NOMO-1 treated with dmso at 0.1 percent for 144 hours (cell line): ENCODE measurements at regions not wholly inside any gene's neighbourhood (a gene's known extent, or its start where the extent isn't known, plus 50 kb on each side); places are given as distances from the start of the nearest gene placed in this dataset.

Source experiments
- DNase-seq: peaks from one replicate; lab custom pipeline; 2025; ENCODE audit not compliant: unreplicated experiment; lab: John Stamatoyannopoulos, UW

- DNase-seq, result no peak
Measured at GRCh38 chr1:55990007-55990406, 589.4 kb downstream of the PLPP3 start.

- DNase-seq, result no peak
Measured at GRCh38 chr1:55988963-55989452, 590.4 kb downstream of the PLPP3 start.

- DNase-seq, result no peak
Measured at GRCh38 chr1:55987491-55988249, 591.7 kb downstream of the PLPP3 start.

DNA sequence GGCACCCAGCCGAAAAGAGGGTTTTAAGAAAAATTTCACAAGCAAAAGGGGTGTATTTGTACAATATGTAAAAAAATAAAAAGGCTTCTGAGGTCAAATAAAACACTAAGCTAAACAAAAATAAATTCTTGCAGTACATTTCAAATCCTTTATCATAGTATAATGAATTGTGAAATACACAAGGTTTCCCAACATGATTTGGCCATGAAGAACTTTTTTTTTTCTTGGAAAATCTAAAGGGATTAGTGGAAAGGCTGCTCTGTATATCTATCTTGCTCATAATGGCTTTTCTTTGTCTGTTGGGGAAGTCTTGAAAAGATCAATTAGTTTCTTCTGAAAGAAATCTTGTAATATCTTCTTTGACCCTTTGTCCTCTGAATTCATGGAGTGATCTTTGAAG lies 593.4 kb downstream of the PLPP3 start:
- no peak for DNase-seq

DNA sequence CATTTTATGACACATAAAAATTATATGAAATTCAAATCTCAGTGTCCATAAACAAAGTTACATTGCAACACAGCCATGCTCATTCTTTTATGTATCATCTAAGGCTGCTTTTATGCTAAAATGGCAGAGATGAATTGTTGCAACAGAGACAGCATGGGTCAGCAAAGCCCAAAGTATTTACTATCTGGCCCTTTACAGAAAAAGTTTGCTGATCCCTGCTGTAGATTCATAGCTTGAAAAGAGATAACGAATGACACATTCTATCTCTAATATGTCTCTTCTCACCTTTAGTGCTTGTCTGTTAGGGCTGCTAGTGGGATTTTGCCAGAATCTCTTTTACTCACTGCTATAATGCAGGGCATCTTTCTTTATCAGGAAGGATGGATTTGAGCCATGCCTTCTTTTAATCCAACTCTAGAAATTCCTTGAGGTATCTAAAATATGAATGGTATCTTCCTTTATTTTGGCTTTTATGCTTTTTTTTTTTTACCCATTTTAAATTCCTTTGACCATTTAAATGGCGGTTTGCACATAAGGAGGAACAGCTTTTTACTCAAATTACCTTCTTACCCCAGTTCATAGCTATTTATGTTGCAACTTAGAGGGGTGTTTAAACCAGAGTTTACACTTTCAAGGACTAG lies 598.2 kb downstream of the PLPP3 start:
- no peak for DNase-seq

- no peak for DNase-seq
Measured at GRCh38 chr1:55980582-55980981, 598.8 kb downstream of the PLPP3 start.

DNA sequence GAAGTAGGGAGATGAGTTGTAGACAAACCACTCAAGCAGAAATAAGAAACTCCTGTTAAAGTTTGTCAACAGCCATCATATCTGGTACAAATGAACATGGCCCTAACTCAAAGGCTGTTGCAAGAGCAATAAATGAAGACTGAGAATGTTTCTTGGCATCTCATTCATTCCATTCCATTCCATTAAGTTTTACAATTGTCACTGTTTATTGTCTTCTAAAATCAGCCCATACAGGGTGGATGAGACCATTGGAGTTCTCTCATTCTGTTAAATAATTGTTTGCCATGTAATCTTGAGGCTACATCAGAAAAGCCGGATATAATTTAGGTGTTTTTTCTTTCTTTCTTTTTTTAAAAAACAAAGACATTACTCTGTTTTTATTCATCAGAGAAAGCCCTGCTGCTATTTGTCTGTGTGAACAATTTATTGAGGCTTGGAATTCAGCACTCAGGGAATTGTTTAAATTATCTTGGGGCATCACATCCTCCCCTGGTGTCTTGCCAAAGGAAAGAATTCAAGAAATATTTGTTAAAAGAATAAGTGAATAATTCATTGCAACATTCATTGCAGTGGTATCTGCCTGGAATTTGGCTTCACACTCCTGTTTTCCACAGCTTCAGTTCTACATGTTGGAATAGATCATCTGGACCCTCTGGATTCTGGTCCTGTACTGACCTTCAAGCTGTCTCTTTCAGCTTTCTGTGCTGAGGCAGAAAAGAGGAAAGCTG lies 604.5 kb downstream of the PLPP3 start:
- no peak for DNase-seq

GRCh38 chr1:55970526-55971110 lies 608.7 kb downstream of the PLPP3 start:
- DNase-seq, result no peak

DNA sequence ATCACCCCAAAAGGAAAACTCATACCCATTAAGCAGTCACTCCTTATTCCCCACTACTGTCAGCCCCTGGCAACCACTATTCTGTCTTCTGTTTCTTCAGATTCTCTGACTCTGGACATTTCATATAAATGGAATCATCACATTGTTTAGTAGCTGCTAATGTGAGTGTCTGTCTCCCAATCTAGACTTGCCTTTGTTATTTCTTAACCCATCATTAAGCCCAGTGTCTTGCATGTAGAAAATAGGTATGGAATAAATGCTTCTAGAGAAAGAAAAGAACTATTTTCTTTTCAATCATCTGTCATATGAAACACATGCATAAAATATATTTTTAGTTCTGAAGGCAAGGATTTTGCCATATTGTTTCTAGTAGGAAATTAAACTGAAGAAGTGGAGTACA lies 610.0 kb downstream of the PLPP3 start:
- no peak for DNase-seq

- DNase-seq, result no peak
Measured at GRCh38 chr1:55968661-55969060, 610.7 kb downstream of the PLPP3 start.

GRCh38 chr1:55965981-55966461 lies 613.3 kb downstream of the PLPP3 start:
- no peak for DNase-seq

- no peak for DNase-seq
Measured at GRCh38 chr1:55962472-55962871, 616.9 kb downstream of the PLPP3 start.

- DNase-seq, result no peak
Measured at GRCh38 chr1:55959136-55959548, 620.2 kb downstream of the PLPP3 start.

- no peak for DNase-seq
Measured at GRCh38 chr1:55958498-55958897, 620.9 kb downstream of the PLPP3 start.

DNA sequence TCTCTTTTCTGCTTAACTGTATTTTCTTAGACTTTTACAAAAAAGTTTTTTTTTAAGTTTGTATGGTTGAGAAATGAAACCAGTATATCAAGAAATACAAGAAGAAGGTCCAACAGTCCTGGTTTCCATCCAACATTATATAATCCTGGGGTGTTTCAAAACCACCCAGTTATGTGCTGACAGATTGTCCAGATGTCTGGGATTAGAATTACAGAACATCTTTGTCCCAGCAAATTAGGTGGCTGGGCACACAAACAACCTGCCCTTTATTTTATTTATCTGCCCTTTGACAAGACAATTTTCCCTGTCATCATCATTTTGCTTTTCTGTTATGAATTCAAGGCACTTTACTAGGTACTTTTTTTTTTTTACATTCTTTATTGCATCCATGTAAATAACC lies 622.1 kb downstream of the PLPP3 start:
- no peak for DNase-seq

DNA sequence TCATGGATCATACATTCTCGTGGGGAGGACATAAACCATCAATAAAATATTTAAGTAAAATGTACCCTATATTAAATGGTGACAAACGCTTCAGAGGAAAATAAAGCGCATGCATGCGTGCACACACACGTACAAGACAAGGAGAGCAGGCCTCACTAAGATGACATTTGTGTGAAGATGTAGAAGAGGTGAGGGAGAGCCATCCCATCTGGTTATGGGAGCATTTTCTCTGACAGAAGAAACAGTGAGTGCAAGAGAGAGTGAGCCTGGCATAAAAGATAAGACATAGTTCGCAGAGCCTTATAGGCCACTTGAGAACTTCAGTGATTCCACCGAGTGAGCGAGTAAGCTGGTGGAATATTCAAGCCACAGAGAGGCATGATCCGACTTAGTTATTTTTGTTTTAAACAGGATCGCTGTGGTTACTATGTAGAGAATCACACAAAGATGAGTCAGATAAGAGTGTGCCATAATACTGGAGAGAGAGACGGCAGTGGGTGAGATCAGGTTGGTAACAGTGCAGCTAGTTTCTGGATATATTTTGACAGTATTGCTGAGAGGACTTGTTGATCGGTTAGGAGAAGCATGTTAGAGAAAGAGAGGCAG lies 624.2 kb downstream of the PLPP3 start:
- DNase-seq, result no peak

DNA sequence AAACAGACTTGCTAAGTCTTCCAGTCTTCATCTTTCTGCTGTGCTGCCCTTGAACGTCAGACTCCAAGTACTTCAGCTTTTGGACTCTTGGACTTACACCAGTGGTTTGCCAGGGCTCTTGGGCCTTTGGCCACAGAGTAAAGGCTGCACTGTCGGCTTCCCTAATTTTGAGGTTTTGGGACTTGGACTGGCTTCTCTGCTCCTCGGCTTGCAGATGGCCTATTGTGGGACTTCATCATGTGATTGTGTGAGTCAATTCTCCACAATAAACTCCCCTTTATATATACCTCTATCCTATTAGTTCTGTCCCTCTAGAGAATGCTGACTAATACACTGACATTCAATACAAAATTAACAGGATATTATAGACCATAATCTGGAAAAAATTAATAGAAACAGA lies 628.1 kb downstream of the PLPP3 start:
- DNase-seq, result no peak

DNA sequence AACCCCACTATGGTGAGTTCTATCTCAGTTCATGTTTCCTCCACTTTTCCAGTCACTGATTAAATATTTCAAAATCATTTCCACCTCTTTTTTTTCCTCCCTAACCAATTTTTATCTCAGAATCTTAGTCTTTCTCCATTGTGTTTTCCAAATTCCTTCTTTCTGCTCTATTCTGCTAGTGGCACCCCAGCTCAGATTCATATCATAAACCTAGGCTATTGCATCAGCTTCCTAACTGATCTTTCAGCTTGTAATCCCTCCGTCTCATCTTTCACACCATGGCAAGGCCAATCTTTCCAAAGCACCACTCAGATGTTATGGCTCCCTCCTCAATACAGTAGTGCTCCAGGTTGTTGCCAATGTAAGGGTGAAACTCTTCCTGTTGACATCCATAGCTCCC lies 631.9 kb downstream of the PLPP3 start:
- no peak for DNase-seq

DNA sequence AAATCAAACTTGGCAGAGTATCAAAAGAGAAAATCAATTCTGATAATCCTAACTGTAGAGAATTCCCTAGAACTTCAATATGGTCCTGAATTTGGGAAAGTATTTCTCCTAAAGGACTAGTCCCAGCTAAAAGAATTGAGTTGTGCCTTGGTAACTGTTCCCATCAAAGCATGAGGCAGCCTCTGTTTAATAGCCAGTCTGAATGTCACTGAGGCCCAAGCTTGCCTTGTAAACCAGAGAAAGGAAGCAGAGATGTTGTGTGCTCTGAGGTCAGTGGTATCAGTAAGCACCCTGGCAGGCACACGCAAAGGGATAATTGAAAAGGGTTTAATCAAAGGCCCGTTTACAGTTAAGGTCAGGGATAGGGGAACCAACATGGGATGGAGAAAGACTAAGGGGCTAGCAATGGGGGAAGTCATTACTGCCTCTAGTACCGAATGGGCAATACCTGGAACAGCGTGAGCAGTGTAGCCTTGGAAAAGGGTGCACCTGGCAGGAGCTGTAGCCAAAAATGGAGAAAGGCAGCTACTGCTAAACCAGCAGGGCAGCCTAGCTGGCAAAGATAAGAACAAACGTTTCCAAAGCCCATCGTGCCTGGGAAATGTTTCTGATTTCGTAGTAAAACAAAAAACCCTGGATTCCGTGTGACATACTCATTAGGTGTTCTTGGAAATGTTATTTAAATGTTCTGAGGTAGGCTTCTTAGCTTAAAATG lies 635.5 kb downstream of the PLPP3 start:
- no peak for DNase-seq

- DNase-seq, result no peak
Measured at GRCh38 chr1:55943012-55943411, 636.4 kb downstream of the PLPP3 start.
